ENCODE measurements at regions not wholly inside any gene's neighbourhood (a gene's known extent, or its start where the extent isn't known, plus 50 kb on each side); places are given as distances from the start of the nearest gene placed in this dataset.

DNA sequence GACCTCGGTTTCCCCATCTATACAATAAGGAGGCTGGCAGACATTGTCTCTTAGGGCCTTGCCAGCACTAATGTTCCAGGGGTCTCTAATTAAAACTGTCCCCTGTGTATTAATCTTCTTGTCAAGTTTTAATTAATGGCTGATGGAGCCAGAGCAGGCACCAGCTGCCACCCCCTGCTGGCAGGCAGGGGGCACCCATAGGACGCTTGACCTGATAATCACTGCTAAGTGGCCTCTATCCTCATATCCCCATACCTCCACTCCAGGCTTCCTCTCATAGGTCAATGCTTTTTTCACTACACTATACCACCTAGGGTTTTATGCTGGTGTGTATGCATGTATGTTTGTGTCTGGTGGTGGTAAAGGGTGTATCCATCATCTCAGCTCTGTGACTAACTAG, 89.4 kb downstream of the EFNB1 start:
- no peak for DNase-seq

DNA sequence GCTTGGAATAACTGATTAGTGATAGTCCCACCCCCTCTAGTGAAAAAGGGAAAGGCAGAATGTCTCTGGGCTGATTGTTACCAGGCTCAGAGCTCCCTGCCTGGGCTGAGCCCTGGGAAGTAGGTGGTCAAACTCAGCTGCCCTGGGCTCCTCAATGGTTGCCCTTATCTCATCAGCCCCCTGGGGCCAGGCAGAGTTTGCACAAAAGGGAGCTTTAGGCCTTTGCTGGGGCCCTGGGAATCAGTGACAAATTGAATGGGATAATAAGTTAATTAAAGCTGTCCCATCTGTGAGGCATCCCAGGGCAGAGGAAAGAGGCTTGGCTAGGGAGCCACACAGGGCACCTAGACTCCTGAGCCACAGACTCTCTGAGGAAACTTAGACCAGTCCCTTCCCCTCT, 89.0 kb downstream of the EFNB1 start:
- no peak for DNase-seq

DNA sequence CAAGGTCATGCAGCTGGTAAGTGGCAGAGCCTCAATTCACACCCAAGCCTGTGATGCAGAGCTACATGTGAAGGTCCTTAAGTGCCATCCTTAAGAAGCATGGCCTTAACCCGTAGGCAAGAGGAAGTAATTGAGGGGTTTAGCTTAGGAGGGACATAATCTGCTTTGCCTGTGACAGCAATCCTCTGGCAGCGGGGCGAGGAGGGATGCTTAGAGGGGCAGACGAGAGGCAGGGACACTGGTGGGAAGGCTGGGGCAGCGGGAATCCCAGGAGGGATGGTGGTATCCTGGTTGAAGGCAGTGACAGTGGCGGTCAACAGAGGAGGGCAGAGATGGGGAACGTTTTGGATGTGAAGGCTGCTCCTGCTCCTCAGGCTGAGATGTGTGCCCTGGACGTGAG, 88.1 kb downstream of the EFNB1 start:
- no peak for DNase-seq

DNA sequence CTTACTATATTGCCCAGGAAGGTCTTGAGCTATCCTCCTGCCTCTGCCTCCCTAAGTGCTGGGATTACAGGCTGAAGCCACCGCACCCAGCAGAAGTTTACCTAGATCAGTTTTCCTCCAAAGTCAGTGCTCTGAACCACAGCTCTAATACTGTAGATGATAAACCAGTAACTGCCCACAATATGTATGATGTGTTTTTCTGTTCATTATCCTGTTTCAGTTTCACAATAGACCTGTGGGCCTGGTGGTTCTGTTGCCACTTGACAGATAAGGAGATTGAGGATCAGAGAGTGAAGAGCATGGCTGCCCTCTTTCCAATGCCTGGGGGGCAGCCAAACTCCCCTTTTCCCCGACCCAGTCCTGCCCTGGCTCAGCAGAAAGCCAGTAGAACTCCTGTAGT, 87.0 kb downstream of the EFNB1 start:
- DNase-seq = no peak

DNA sequence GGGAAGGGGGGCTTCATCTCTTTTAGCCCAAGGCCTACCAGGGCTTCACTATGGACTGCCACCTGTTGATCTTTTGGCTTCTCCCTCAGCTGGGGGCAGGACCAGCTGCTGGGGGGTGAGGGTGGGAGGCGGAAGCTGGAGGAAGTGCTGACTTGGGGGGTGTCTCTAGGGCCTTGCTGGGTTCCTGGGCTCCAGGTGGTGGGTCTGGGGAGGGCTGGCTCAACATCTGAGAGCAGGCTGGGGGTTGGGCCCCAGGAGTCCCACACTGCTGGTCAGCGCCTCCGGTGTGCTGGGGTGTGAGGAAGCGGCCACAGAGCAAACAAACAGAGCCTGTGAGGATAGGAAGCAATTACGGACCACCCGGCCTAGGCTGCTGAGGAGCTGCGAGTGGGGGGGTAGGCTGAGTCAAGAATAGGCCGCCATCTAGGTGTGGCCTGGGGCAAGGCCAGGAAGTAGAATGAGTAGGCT, 85.7 kb downstream of the EFNB1 start:
- no peak for DNase-seq

DNA sequence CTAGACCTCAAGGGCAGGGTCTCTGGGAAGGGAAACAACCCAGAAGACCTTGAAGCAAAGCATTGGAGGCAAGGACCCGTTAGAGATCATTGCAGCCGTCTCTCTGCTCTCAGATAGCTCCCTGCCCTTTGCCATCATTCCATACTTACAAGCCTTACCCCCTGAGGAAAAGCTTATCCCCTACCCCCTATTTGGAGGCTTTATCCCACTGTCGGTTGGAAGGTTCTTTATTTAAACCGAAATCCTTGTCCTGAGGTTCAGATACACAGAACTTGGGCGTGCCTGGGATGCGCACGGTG, 84.4 kb downstream of the EFNB1 start:
- no peak for DNase-seq

DNA sequence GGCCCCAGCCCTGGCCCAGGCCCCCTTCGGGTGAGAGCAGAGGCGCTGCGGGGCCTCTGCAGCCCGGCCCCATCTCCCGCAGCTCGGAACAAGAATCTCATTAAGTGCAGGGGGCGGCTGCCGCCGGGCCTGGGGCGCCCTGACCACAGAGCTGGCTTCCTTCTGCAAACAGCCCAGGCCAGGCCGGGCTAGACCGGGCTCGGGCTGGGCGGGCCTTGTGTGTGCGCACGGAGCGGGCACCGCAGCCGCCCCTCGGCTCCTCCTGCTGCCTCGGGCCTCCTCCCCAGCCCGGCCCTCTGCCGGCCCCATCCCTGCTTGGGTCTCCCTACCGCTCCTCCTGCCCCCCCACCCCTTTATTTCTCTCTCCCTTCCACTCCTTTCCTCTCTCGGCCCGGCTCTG, 83.3 kb downstream of the EFNB1 start:
- no peak for DNase-seq

DNA sequence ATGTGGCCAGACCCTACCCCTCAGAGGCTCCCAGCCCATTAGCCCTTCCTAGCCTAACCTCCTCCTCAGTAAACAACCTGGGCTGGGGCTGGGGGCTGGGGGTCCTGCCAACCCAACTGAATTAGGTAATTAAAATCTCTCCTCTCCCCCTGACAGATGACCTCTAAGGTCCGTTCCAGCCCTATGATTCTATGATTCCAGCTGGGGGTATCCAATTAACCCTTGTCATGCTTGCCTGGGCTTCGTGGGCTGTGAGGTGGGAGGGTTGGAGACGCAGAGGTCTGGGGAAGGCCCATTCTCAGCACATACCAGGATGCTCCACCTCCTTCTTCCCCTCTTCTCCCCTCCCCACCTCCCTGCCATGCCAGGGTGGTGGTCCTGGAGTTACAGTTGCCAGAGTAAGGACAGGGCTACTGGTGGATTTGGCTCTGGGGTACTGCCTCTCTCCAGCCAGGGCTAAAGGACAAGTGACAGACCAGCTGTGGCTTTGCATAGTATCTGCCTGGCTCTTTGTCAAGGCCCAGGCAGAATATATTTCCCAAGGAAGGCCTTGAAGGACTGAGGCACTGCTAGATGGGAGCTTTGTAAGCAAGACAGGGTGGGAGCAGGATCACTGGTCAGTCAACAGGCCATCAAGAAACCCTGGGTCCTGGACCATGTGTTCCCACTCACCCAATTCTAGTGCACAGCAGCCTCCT, 82.1 kb downstream of the EFNB1 start:
- DNase-seq = no peak

DNA sequence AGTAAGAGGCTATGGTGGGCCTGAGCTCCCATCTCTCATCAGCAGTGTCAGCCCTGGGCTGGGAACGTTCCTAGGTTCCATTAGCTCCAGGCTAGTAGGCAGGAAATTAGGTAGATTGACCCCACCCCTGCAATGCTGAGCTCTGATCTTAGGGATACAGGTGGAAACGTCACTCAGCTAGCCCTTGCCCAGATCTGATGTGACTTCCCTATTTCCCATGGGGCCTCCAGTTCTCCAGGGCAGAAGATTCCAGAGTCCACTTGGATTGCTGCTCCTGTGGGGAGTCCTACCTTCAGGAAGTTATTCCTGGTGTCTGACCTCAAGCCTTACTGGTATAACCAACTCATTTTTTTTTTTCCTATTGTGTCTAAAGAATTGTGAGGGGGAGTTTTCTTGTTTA, 81.1 kb downstream of the EFNB1 start:
- DNase-seq = no peak

DNA sequence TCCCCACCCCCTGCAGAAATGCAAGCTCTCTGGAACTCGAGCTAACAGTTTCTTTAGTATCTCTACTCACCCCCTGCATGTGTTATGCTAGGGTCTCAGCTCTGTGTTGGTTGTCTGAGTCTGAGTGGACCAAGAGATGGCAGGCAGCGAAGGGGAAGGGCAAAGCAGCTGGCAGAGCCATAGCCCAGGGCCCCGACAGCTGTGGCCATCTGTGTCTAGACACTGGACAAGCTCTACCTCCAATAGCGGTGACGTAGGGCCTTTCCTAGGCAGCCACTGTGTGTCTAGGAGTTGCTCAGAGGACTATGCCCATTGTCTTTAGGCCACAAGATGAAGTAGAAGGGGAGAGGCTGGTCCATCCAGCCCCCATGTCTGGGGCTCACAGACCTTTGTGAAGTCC, 79.2 kb downstream of the EFNB1 start:
- no peak for DNase-seq

DNA sequence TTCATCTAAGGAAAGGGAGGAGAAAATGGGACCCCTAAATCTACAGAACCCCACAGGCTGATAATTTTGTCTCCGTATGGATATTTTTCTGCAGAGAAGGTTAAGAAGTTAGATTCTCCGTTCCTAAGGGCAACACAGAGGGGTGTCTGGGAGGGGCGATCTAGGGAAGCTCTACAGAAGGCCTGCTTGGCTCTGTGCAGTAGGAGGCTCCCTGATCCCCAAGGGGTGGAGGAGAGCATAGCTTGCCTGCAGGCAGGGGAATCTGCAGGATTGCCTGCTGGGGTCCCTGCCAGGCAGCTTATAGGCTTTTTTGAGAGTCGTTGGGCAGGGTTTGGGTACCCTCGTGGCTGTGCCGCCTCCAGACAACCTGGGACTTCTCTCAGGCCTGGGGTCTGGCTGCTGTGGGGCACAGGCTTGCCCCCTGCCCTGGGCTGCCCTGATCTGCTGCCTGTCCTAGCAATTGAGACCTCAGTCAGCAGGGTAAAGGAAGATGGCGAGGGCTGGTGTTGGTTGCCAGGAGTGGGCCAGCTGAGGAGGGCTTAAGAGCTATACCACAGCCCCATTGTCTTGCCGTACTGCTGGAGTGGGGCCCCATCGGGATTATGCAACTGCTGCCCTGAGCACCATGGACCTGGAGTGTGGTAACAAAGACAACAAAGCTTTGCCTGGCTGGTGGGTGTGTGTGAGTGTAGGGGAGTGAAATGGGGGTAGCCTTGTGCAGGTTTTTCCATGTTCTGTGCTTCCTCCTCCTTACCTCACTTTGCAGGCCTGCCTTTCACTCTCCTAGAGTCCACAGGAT, 74.1 kb downstream of the EFNB1 start:
- DNase-seq = no peak

DNA sequence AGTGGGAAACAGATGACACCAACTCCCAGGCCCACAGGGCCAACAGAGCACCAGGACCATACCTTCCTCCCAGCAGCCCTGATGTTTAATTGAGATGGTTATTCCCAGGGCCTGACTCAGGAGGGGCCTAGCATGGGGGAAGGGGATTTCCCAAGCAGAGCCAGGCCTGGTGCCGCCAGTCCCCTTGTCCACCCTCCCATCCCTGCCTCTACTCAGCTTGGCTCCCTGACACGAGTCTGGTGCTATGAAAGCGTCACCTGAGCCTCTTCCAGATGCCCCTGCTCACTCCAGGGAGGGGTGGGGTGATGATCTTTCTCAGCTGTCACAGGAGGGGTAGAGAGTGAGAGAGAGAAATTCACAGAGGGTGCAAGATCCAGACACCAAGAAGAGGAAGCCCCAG, 72.7 kb downstream of the EFNB1 start:
- no peak for DNase-seq

DNA sequence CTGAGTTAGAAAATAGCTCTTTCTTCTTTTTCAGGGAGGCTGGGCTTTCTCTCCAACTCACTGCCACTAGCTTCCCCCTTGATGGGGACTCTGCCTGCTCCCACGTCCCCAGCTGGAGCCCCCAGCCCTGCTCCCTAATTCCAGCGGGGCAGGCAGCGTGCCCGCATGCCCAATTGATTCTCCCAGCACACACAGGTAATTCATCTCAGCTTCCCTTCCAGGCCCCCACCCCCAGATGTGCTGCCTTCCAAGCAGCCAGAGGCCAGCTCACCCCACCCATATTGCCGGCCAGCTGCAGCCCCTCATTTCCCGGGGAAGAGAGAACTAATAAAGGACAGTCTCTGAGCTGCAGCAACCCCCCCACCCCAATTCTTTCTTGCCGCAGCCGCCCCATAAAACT, 69.8 kb downstream of the EFNB1 start:
- DNase-seq = no peak

DNA sequence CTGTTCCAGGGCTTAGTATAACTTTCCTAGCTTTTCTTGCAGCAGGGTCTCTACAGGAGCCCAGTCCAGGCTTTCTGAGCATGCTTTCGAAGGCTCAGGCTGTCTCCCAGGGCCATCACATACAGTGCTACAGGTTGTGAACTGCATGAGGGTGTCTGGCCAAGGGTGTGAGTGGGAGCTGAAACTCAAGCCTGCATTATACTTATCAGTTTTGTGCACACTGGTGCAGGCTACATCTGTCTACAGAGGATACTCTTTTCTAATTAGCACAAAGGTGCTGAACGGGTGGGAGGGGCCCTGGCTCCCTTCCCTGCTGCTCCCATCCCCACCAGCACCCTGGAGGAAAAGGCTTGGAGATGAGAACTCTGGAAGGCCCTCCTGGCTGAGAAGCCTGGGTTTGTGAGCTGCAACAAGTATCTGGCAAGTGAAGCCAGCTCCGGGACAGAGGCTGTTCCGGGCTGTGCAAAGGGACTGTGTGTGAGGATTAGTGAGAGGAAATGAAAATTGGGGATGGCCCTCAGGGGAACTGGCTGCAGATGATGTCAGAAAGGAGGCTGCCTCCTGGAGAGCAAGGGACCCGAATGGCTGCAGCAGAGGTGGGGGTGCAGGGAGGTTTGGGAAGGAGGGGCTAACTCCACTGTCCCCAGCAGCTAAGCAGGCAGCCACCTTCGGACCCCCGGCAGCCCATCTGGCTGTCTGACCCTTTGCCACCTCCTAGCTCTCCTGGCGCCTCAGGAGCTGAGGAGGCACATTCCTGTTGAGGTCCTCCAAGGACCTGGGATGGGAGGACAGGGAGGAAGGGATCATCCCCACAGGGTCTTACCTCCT, 68.5 kb downstream of the EFNB1 start:
- DNase-seq = no peak

DNA sequence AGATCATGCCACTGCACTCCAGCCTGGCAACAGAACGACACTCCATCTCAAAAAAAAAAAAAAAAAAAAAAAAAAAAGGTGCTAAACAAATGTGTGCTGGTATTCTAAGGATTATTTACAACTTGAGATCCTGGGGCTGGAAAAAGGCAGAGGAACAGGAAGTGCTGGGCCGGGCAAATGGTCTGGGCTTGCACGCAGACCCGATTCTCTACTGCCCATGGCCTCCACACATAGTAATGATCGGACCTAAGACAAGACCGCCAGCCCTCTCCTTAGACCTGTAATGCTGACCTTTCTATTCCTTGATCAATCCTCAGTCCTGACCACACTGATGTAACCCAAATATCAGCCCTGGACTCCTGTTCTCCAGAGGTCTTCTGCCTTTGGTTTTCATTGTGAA, 67.8 kb downstream of the EFNB1 start:
- DNase-seq = no peak

DNA sequence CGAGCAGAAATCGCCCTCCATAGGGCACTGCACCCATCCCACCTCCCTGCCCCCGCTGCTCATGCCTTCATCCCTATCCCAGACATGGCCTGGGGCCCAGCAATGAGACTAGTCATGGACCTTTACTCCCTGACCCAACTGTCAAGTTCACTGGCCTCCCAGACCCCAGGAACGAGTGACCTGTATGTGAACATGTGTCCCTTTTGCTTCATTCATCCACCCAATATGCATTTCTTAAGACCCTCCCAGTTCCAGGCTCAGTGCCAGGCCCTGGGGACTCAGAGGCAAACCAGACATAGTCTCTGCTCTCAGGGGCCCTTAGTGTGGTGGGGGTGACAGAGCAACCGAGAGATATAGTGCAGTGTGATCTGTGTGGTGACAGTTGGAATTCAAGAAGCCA, 67.0 kb downstream of the EFNB1 start:
- no peak for DNase-seq

DNA sequence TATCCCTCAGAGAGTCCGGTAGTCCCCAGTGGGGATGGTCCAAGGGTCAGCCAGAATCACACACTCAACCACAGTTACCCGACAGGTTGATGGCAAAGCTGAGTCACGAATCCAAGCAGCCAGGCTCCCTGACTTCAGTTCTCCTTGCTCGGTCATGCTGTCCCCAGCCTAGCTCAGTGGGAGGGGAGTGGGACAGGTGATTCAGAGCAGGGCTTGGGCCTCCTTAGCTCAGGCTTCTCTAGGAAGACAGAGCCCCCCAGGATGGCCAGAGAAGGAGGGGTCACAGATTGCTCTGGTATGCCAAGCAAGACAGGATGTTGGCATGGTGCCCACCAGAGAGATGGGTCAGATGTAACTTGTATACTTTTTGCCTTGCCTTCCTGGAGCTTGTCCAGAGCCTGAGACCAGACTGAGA, 66.5 kb downstream of the EFNB1 start:
- no peak for DNase-seq

DNA sequence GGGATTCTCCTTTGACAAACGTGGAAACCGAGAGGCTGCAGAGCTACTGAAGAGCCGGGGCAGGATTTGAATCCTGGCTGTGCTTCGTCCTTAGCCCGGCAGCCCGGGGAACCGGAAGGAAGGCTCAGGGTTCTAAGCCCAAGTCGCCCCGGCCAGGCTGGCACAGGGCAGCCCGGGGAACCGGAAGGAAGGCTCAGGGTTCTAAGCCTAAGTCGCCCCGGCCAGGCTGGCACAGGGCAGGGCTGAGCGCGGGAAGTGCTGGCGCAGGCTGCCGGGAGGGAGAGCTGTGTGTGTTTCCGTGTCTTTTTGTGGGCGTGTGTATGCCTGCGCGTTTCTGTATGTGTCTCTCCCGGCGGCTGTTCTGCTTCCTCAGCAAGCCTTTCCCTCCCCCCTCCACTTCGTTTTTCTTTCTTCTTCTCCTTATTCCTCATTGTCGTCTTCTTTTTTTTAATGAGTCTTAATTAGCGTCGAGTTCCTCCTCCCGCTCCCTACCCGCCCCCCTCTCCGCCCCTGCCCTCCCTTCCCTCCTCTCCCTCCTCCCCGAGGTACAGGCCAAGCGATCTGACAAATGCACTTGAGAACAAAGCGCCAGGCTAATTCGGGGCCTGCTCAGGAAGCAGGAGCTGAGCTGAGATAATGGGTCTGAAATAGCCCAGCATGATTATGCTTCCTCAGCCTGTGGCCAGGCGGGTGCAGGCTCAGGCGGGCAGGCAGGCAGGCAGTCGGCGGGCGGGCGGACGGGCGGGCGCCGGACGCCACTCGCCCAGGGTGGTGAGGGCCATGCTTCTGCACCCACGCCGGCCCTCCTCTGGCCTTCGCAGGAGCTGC, 65.9 kb downstream of the EFNB1 start:
- DNase-seq = peak in 1 of 5 donors; percentile 7

DNA sequence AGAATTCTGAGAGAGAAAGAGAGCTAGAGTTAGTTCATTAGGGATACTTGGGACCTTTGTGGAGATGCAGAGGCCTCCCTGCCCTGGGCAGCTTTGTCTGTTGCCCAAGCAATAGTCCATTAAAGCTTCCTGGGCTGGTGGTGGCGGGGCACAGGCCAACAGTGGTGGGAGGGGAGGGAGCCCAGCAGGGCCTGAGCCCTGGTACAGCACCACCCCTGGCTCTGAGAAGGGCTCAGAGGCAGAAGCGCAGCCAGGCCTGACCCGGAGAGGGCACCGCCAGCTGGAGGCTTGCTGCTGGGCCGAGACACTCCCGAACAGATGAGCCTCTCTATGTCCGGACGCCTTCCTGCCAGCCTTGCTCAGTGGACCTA, 65.3 kb downstream of the EFNB1 start:
- DNase-seq = no peak

DNA sequence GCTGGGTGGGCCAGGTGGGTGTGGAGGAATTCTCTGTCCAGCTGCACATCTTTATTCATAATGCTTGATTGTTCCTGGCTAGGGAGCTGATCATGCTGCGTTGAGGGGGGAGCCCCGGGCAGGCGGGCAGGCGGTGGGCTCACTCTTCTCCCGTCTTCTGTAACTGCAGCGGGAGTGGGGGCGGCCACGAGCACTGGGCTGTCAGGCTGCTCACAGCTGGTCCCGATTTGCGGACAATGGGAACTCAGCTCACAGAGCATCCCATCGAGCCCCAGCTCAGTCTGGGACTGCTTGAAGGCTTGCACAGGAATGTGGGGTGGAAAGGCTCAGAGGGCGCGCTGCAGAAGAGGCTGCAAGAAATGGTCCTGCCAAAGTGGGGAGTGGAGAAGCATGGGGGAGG, 63.8 kb downstream of the EFNB1 start:
- DNase-seq = no peak

DNA sequence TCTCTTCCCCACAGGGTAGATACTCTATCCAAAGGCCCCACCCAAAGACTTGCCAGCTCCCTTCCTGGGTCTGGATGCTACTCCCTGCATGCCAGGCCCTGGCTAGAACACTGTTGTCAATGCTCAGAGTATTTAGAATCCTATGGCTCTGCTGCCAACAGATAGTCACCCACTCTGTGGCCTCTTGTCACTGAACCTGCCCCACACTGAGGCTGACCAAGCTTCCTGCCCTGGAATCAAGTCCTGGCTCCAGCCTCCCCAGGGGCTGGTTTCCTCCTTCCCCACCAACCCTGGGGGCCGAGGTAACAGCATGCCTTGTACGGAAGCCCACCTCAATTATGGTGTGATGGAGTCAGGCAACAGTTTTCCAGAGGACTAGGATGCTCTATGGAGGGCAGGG, 63.3 kb downstream of the EFNB1 start:
- DNase-seq = no peak

All from T-helper 1 cell (primary cell).